Liver (tissue), 2 donors: ENCODE measurements at regions not wholly inside any gene's neighbourhood (a gene's known extent, or its start where the extent isn't known, plus 50 kb on each side); places are given as distances from the start of the nearest gene placed in this dataset.

Experiments used
- CTCF ChIP-seq: fragments of 150-350 bp; IDR thresholded peaks from 2 replicates; pipeline ENCODE4 v1.5.1; 2017; ENCODE audit warnings: improper control_type of control experiment, low read depth, low read length; ENCODE audit not compliant: missing input control
- REST ChIP-seq: IDR thresholded peaks from 2 replicates; pipeline ENCODE4 v1.6.1; 2016; ENCODE audit warnings: antibody characterized with exemption, mild to moderate bottlenecking
- donor health status: healthy.

- TF ChIP-seq CTCF (no peak), REST (no peak)
Measured at GRCh38 chr11:13117344-13117743, 108.2 kb downstream of the RASSF10 start.
